Liver (tissue), 3 donors: ENCODE measurements at regions not wholly inside any gene's neighbourhood (a gene's known extent, or its start where the extent isn't known, plus 50 kb on each side); places are given as distances from the start of the nearest gene placed in this dataset.

Experiments
- EGR1 ChIP-seq, 2 donors: IDR thresholded peaks; 2 replicates each; pipeline ENCODE4 v1.6.1; 2016 to 2018; ENCODE audit warnings: antibody characterized with exemption in 2 of 2, low read depth in 2 of 2
- GABPA ChIP-seq, 2 donors: IDR thresholded peaks in 1 of 2; conservative IDR thresholded peaks in 1 of 2; 2 replicates each; pipeline ENCODE4 v1.6.1; 2016; ENCODE audit warnings: antibody characterized with exemption in 2 of 2, mild to moderate bottlenecking in 1 of 2, moderate library complexity in 1 of 2
- MAX ChIP-seq: IDR thresholded peaks from 2 replicates; pipeline ENCODE4 v1.6.1; 2016; ENCODE audit warnings: antibody characterized with exemption
- RAD21 ChIP-seq, 2 donors: IDR thresholded peaks; 2 replicates each; pipeline ENCODE4 v1.6.1; 2016; ENCODE audit warnings: antibody characterized with exemption in 2 of 2, mild to moderate bottlenecking in 2 of 2
- REST ChIP-seq: IDR thresholded peaks from 2 replicates; pipeline ENCODE4 v1.6.1; 2016; ENCODE audit warnings: antibody characterized with exemption, mild to moderate bottlenecking
- RXRA ChIP-seq, 2 donors: IDR thresholded peaks; 2 replicates each; pipeline ENCODE4 v1.6.1; 2017 to 2018; ENCODE audit warnings: antibody characterized with exemption in 2 of 2, mild to moderate bottlenecking in 1 of 2
- TAF1 ChIP-seq: conservative IDR thresholded peaks from 2 replicates; pipeline ENCODE4 v1.6.1; 2016; ENCODE audit warnings: antibody characterized with exemption, mild to moderate bottlenecking
- YY1 ChIP-seq: IDR thresholded peaks from 2 replicates; pipeline ENCODE4 v1.6.1; 2016; ENCODE audit warnings: antibody characterized with exemption, mild to moderate bottlenecking
- ZBTB33 ChIP-seq: IDR thresholded peaks from 2 replicates; pipeline ENCODE4 v1.6.1; 2016; ENCODE audit warnings: antibody characterized with exemption
- TF ChIP-seq, protein P1 (sequence below): fragments of 150-350 bp; IDR thresholded peaks from 2 replicates; pipeline ENCODE4 v1.5.1; 2017; ENCODE audit warnings: improper control_type of control experiment, low read depth, low read length; ENCODE audit not compliant: missing input control
- TF ChIP-seq, protein P2 (sequence below): IDR thresholded peaks from 2 replicates; pipeline ENCODE4 v1.6.1; 2016; ENCODE audit warnings: antibody characterized with exemption
- donor health status: healthy.
- donor health status: healthy.

DNA sequence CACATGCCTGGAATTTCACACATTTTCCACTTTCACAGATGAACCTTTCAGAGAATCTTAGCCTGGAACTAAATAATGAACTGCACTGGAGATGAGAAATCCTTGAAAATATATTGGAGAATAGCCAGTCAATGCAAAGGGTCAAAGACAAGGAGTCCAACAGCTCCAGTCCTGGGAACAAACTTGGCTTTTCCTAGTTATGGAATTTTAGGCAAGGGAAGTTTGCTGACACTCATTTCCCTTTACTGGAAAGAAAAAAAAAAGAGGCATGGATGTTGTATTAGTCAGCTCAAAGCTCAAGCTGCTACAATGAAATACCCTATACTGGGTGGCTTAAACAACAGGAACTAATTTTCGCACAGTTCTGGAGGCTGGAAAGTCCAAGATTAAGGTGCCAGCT is 690.8 kb upstream of the ARPP21 start:
- TF ChIP-seq MAX (no peak), YY1 (no peak), EGR1 (IDR thresholded peaks at IDR 0.05; ENCODE audit: low read depth in 2 of 2) (no peak), RAD21 (IDR thresholded peaks at IDR 0.05) (no peak), ZBTB33 (no peak), TAF1 (no peak), REST (no peak), GABPA (IDR thresholded peaks at IDR 0.05 in 1 of 2, conservative IDR thresholded peaks at IDR 0.05 in 1 of 2) (no peak), RXRA (IDR thresholded peaks at IDR 0.05) (no peak)
- TF ChIP-seq, protein P1, sequence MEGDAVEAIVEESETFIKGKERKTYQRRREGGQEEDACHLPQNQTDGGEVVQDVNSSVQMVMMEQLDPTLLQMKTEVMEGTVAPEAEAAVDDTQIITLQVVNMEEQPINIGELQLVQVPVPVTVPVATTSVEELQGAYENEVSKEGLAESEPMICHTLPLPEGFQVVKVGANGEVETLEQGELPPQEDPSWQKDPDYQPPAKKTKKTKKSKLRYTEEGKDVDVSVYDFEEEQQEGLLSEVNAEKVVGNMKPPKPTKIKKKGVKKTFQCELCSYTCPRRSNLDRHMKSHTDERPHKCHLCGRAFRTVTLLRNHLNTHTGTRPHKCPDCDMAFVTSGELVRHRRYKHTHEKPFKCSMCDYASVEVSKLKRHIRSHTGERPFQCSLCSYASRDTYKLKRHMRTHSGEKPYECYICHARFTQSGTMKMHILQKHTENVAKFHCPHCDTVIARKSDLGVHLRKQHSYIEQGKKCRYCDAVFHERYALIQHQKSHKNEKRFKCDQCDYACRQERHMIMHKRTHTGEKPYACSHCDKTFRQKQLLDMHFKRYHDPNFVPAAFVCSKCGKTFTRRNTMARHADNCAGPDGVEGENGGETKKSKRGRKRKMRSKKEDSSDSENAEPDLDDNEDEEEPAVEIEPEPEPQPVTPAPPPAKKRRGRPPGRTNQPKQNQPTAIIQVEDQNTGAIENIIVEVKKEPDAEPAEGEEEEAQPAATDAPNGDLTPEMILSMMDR: no peak
- TF ChIP-seq, protein P2, sequence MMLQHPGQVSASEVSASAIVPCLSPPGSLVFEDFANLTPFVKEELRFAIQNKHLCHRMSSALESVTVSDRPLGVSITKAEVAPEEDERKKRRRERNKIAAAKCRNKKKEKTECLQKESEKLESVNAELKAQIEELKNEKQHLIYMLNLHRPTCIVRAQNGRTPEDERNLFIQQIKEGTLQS: no peak
